OCI-LY1 (cell line): ENCODE measurements at regions not wholly inside any gene's neighbourhood (a gene's known extent, or its start where the extent isn't known, plus 50 kb on each side); places are given as distances from the start of the nearest gene placed in this dataset.

Experiments used
- H2AFZ ChIP-seq: fragments of 200-600 bp; sonication (generic), shearing (Covaris generic); 2 replicates; pipeline ENCODE4 v1.6.0; 2014; ENCODE audit warnings: antibody characterized with exemption, mild to moderate bottlenecking, low read length
- H3F3A ChIP-seq: fragments of 200-600 bp; sonication (generic), shearing (Covaris generic); 2 replicates; pipeline ENCODE4 v1.6.0; 2014; ENCODE audit warnings: mild to moderate bottlenecking, antibody characterized with exemption, low read length, moderate library complexity; ENCODE audit not compliant: insufficient read depth
- H3K27ac ChIP-seq: fragments of 200-600 bp; sonication (generic); 2 replicates; pipeline ENCODE4 v1.5.1; 2014; ENCODE audit warnings: low read length, mixed run types, mild to moderate bottlenecking, low read depth; ENCODE audit not compliant: poor library complexity, severe bottlenecking
- H3K27me3 ChIP-seq: fragments of 200-600 bp; sonication (generic); 2 replicates; pipeline ENCODE4 v1.6.0; 2014; ENCODE audit warnings: antibody characterized with exemption, mild to moderate bottlenecking, low read length, moderate library complexity; ENCODE audit not compliant: insufficient read depth
- H3K36me3 ChIP-seq: fragments of 200-600 bp; sonication (generic); 2 replicates; pipeline ENCODE4 v1.6.1; 2014; ENCODE audit warnings: mild to moderate bottlenecking, antibody characterized with exemption, low read length, moderate library complexity, mixed read lengths; ENCODE audit not compliant: insufficient read depth
- H3K4me1 ChIP-seq: fragments of 200-600 bp; sonication (generic); 2 replicates; pipeline ENCODE4 v1.5.1; 2014; ENCODE audit warnings: mild to moderate bottlenecking, low read length, moderate library complexity; ENCODE audit not compliant: insufficient read depth, severe bottlenecking
- H3K4me2 ChIP-seq: fragments of 200-600 bp; sonication (generic), shearing (Covaris generic); 2 replicates; pipeline ENCODE4 v1.6.1; 2014; ENCODE audit warnings: low read length
- H3K4me3 ChIP-seq: fragments of 200-600 bp; sonication (generic); 2 replicates; pipeline ENCODE4 v1.5.1; 2014; ENCODE audit warnings: low read length, low read depth, mild to moderate bottlenecking, mixed read lengths; ENCODE audit not compliant: poor library complexity, severe bottlenecking
- H3K79me2 ChIP-seq: fragments of 200-600 bp; shearing (Covaris generic); 2 replicates; pipeline ENCODE4 v1.6.1; 2016; ENCODE audit warnings: mixed run types, low read length, mixed read lengths; ENCODE audit not compliant: insufficient read depth
- H3K9ac ChIP-seq: fragments of 200-600 bp; sonication (generic), shearing (Covaris generic); 2 replicates; pipeline ENCODE4 v1.6.1; 2014; ENCODE audit warnings: mild to moderate bottlenecking, low read length, mixed read lengths
- H3K9me2 ChIP-seq: fragments of 200-600 bp; sonication (generic), shearing (Covaris generic); 2 replicates; pipeline ENCODE4 v1.6.1; 2014; ENCODE audit warnings: low read depth, mild to moderate bottlenecking, low read length, mixed read lengths
- H3K9me3 ChIP-seq: fragments of 200-600 bp; shearing (Covaris generic); 2 replicates; pipeline ENCODE4 v1.6.1; 2014; ENCODE audit warnings: low read length, mixed read lengths
- H4K20me1 ChIP-seq: fragments of 200-600 bp; sonication (generic), shearing (Covaris generic); 2 replicates; pipeline ENCODE4 v1.6.0; 2016; ENCODE audit warnings: mild to moderate bottlenecking, low read length; ENCODE audit not compliant: insufficient read depth
- EZH2 ChIP-seq: fragments of 200-600 bp; sonication (generic), shearing (Covaris generic); IDR thresholded peaks from 2 replicates; pipeline ENCODE4 v1.8.0; 2017; ENCODE audit warnings: borderline replicate concordance, mixed run types, mild to moderate bottlenecking, antibody characterized with exemption, low read length, moderate library complexity, mixed read lengths
- TF ChIP-seq, protein P1 (sequence below): fragments of 200-600 bp; sonication (generic), shearing (Covaris generic); IDR thresholded peaks from 2 replicates; pipeline ENCODE4 v1.5.1; 2017; ENCODE audit warnings: mild to moderate bottlenecking, antibody characterized with exemption, low read length, moderate library complexity, mixed read lengths

DNA sequence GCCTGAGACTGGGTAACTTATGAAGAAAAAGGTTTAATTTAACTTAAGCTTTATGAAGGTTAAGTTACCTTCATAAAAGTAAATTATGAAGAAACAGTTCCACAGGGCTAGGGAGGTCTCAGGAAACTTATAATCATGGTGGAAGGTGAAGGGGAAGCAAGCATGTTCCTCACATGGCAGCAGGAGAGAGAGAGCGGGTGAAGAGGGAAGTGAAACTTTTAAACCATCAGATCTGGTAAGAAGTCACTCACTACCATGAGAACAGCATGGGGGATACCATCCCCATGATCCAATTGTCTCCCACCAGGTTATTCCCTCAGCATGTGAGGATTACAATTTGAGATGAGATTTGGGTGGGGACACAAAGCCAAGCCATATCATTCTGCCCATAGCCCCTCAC is 944.7 kb upstream of the NDST4 start:
- Histone ChIP-seq H3K36me3 (no peaks in the 10 kb centered on the region), H3K4me2 (no peak overlapping the region), H3K9ac (no peak overlapping the region), H3K4me3 (no peak overlapping the region), H3K27ac (no peak overlapping the region), H3F3A (no peaks in the 10 kb centered on the region), H3K27me3 (no peaks in the 10 kb centered on the region), H2AFZ (no peak overlapping the region), H3K4me1 (no peaks in the 10 kb centered on the region), H4K20me1 (no peaks in the 10 kb centered on the region), H3K9me2 (no peaks in the 10 kb centered on the region), H3K9me3 (no peaks in the 10 kb centered on the region), H3K79me2 (no peaks in the 10 kb centered on the region)
- TF ChIP-seq, protein P1, sequence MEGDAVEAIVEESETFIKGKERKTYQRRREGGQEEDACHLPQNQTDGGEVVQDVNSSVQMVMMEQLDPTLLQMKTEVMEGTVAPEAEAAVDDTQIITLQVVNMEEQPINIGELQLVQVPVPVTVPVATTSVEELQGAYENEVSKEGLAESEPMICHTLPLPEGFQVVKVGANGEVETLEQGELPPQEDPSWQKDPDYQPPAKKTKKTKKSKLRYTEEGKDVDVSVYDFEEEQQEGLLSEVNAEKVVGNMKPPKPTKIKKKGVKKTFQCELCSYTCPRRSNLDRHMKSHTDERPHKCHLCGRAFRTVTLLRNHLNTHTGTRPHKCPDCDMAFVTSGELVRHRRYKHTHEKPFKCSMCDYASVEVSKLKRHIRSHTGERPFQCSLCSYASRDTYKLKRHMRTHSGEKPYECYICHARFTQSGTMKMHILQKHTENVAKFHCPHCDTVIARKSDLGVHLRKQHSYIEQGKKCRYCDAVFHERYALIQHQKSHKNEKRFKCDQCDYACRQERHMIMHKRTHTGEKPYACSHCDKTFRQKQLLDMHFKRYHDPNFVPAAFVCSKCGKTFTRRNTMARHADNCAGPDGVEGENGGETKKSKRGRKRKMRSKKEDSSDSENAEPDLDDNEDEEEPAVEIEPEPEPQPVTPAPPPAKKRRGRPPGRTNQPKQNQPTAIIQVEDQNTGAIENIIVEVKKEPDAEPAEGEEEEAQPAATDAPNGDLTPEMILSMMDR, result no peak
- TF ChIP-seq EZH2, result no peak

DNA sequence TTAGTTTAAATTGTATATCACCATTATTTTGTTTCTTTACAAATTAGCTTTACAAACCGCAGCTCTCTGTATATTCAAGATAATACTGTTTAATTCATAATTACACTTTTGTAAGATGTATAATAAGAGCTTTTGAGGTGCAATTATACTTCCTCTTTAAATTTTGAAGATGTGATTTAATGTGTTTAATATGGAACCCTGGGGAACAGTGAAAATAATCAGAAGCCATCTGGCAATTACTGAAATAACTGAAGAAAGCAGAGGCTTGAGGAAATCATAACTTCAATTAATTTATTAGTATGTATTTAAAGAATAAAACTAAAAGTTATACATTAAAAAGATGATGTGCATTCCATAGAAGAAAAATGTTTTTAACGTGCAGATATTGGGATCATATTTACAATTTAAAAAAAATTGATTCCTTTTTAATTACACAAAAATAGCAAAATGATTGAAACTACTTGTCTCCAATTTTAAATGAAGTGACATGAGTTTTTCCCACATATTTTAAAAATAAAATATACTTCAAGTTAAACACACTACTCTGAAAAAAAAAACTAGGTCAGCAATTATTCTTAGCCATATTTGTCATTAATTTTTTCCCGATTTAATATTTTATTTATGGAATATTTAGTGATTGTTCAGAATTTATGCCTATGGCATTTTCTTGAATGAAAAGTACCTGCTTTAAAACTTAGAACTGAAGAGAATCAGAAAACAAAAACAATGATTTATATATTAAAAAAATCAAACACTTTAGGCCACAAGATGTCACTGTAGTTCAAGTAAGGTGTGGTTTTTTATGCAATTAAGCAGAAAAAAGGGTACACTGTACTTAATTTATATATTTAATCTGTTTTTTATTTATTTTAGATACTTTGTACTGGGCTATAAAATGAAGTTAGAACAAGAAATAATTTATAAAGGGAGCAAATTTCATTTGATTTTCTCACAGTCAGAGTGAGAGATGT is 942.7 kb upstream of the NDST4 start:
- no peak for TF ChIP-seq EZH2
- TF ChIP-seq, protein P1, result peak; percentile 27
- no peak overlapping the region for H2AFZ ChIP-seq
- no peak overlapping the region for H3K4me2 ChIP-seq
- no peak overlapping the region for H3K27ac ChIP-seq
- H3K79me2 ChIP-seq, result no peaks in the 10 kb centered on the region
- H3K9me2 ChIP-seq, result no peaks in the 10 kb centered on the region
- H4K20me1 ChIP-seq, result no peaks in the 10 kb centered on the region
- H3K9ac ChIP-seq, result no peak overlapping the region
- H3K27me3 ChIP-seq, result no peaks in the 10 kb centered on the region
- no peaks in the 10 kb centered on the region for H3K36me3 ChIP-seq
- H3K4me1 ChIP-seq, result no peaks in the 10 kb centered on the region
- H3K9me3 ChIP-seq, result no peaks in the 10 kb centered on the region
- H3K4me3 ChIP-seq, result no peak overlapping the region
- no peaks in the 10 kb centered on the region for H3F3A ChIP-seq

DNA sequence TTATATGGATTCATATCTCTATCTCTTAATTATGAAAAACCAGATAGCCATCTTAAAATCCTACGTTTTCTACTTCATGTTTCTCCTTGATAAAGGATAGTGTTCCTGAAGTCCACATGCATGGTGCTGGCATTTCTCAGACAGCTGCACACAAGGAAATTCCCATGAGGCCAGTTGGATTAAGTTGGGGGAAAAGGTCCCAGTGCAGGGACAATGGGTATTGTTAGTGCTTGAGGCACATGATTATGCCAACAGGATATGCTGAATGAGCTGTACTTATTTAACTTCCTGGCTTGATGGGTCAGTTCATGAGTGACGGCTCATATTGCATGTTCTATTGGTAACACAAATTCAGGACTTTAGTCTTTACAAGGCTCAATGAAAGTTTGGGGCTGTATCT is 913.9 kb upstream of the NDST4 start:
- Histone ChIP-seq H3K4me1 (no peaks in the 10 kb centered on the region), H3F3A (no peaks in the 10 kb centered on the region), H3K79me2 (no peaks in the 10 kb centered on the region), H4K20me1 (no peaks in the 10 kb centered on the region), H3K4me2 (no peak overlapping the region), H3K27me3 (no peaks in the 10 kb centered on the region), H3K27ac (no peak overlapping the region), H3K9me2 (no peaks in the 10 kb centered on the region), H3K9ac (no peak overlapping the region), H3K9me3 (no peaks in the 10 kb centered on the region), H3K4me3 (no peak overlapping the region), H3K36me3 (no peaks in the 10 kb centered on the region), H2AFZ (no peak overlapping the region)
- TF ChIP-seq EZH2, result no peak
- TF ChIP-seq, protein P1, result no peak
